ENCODE measurements at regions not wholly inside any gene's neighbourhood (a gene's known extent, or its start where the extent isn't known, plus 50 kb on each side); places are given as distances from the start of the nearest gene placed in this dataset.

DNA sequence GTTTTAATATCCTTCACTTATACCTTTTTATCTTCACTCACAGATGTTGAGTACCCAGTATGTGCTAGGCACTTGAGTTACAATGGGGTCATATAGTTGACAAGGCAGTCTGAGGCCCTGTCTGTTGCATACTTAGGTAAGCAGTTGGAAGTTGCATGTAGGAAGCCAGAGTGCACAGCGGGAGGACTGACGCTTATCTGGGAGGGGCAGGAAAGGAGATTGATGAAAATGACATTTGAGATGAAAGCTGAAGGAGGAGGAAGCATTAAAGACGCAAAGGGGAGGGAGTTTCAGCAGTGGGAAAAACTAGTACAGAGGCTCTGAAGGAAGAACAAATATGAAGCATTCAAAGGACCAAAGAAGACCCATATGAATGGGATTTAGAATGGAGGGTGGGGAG is 266.2 kb downstream of the HTR7 start:
- TF ChIP-seq POLR2A (IDR thresholded peaks at IDR 0.05) (no peak), POLR2AphosphoS5 (IDR thresholded peaks at IDR 0.05; ENCODE audit: insufficient read depth in 1 of 2, low read depth in 1 of 2) (no peak)
- TF ChIP-seq, protein P1, sequence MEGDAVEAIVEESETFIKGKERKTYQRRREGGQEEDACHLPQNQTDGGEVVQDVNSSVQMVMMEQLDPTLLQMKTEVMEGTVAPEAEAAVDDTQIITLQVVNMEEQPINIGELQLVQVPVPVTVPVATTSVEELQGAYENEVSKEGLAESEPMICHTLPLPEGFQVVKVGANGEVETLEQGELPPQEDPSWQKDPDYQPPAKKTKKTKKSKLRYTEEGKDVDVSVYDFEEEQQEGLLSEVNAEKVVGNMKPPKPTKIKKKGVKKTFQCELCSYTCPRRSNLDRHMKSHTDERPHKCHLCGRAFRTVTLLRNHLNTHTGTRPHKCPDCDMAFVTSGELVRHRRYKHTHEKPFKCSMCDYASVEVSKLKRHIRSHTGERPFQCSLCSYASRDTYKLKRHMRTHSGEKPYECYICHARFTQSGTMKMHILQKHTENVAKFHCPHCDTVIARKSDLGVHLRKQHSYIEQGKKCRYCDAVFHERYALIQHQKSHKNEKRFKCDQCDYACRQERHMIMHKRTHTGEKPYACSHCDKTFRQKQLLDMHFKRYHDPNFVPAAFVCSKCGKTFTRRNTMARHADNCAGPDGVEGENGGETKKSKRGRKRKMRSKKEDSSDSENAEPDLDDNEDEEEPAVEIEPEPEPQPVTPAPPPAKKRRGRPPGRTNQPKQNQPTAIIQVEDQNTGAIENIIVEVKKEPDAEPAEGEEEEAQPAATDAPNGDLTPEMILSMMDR (IDR thresholded peaks at IDR 0.05): no peak

Measured in vagina (tissue), 2 donors.